Mononuclear cell (primary cell): ENCODE measurements at regions not wholly inside any gene's neighbourhood (a gene's known extent, or its start where the extent isn't known, plus 50 kb on each side); places are given as distances from the start of the nearest gene placed in this dataset.
"Not testable (repeated sequence)": the region's sequence is repeated elsewhere in the genome, so short reads cannot be mapped to it uniquely, and the experiment has no call there.

Experiments used
- H3K27me3 ChIP-seq: 2 replicates; pipeline ENCODE4 v1.6.0; 2011; ENCODE audit warnings: low read length, control low read depth; ENCODE audit not compliant: insufficient read depth
- H3K4me1 ChIP-seq: 2 replicates; pipeline ENCODE4 v1.5.1; 2011; ENCODE audit warnings: mild to moderate bottlenecking, low read length, control low read depth; ENCODE audit not compliant: insufficient read depth
- H3K4me3 ChIP-seq: 2 replicates; pipeline ENCODE4 v1.5.1; 2011; ENCODE audit warnings: mild to moderate bottlenecking, low read length, moderate library complexity
- H3K9me3 ChIP-seq: 2 replicates; pipeline ENCODE4 v1.5.1; 2011; ENCODE audit warnings: low read depth, mild to moderate bottlenecking, control low read depth, low read length

- H3K4me3 ChIP-seq = no peak overlapping the region
- H3K9me3 ChIP-seq = no peaks in the 10 kb centered on the region
- H3K27me3 ChIP-seq = no peaks in the 10 kb centered on the region
- H3K4me1 ChIP-seq = no peaks in the 10 kb centered on the region
Observed at GRCh38 chr16:48076455-48077012, 79.3 kb downstream of the ABCC12 start.

DNA sequence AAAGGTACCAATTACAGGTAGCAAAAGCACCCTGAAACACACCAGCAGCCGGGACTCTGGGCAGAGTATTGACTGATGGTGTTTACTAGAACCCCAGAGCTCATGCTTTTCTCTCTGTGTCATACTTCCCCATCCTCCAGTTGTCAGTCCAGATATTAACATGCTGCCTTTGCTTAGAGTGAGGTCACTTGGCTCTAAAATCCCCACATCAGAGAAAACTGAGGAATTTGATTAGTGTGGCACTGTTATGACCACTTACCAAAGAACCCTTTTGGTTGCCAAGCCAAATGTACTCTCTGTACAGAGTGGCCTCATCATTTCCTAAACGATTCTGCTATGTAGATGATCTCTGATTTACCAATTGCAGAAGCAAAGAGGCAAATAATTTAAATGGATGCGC is 80.4 kb downstream of the ABCC12 start:
- Histone ChIP-seq H3K9me3 (no peaks in the 10 kb centered on the region), H3K4me1 (no peaks in the 10 kb centered on the region), H3K4me3 (no peak overlapping the region), H3K27me3 (no peaks in the 10 kb centered on the region)

- H3K4me1 ChIP-seq = no peaks in the 10 kb centered on the region
- no peaks in the 10 kb centered on the region for H3K9me3 ChIP-seq
- H3K4me3 ChIP-seq = no peak overlapping the region
- H3K27me3 ChIP-seq = no peaks in the 10 kb centered on the region
Observed at GRCh38 chr16:48067388-48067787, 88.4 kb downstream of the ABCC12 start.

DNA sequence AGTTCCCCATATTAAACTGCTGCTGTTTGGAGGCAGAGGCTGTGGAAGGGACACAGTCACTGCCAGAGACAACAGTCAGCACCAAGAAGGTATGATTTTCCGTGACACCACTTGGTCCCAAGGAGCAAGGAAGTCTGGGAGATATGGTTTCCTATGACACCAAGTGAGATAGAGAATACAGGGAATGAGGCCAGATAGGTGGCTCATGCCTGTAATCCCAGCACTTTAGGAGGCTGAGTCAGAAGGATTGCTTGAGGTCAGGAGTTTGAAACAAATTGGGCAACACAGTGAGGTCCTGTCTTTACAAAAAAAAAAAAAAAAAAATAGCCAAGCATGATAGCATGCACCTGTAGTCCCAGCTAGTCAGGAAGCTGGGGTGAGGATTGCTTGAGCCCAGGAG is 90.8 kb downstream of the ABCC12 start:
- no peaks in the 10 kb centered on the region for H3K4me1 ChIP-seq
- H3K9me3 ChIP-seq = no peaks in the 10 kb centered on the region
- no peaks in the 10 kb centered on the region for H3K27me3 ChIP-seq
- H3K4me3 ChIP-seq = no peak overlapping the region

DNA sequence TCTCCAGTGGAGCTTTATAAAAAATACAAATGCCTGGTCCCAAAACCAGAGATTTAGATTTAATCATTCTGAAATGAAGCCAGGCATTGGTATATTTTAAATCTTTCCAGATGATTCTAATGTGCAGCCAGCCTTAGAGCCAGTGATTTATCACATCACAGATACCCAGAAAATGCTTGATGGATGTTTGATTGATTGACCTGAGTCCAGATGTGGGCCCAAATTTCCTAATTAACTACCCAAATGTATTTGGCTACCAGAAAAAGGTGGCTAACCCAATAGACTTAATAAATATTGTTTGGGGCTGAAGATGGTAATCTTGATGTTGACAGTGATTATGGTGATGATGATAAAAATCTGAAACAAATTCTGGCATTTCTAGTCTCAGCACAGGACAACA is 93.1 kb downstream of the ABCC12 start:
- Histone ChIP-seq H3K4me3 (no peak overlapping the region), H3K4me1 (no peaks in the 10 kb centered on the region), H3K27me3 (no peaks in the 10 kb centered on the region), H3K9me3 (no peaks in the 10 kb centered on the region)

DNA sequence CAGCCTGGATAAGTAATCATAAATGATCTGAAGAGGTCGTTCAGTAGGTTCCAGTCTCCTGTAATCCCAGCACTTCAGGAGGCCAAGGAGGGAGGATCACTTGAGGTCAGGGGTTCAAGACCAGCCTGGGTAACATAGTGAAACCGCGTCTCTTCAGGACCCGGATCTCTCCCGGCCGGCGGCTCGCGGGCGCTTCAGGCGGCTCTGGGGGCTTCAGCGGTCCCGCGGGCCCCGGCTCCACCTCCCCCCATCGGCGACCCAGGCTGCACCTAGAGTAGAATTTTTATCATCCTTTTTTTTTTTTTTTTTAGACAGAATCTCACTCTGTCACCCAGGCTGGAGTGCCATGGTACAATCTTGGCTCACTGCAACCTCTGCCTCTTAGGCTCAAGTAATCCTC is 95.9 kb downstream of the ABCC12 start:
- no peaks in the 10 kb centered on the region for H3K27me3 ChIP-seq
- no peaks in the 10 kb centered on the region for H3K9me3 ChIP-seq
- H3K4me1 ChIP-seq = no peaks in the 10 kb centered on the region
- H3K4me3 ChIP-seq = no peak overlapping the region

DNA sequence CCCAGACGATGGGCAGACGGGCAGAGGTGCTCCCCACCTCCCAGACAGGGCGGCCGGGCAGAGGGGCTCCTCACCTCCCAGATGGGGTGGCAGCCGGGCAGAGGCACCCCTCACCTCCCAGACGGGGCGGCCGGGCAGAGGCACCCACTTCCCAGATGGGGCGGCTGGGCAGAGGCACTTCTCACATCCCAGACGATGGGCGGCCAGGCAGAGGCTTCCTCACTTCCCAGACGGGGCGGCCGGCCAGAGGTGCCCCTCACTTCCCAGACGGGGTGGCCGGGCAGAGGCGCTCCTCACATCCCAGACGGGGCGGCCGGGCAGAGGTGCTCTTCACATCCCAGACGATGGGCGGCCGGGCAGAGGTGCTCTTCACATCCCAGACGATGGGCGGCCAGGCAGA is 96.6 kb downstream of the ABCC12 start:
- H3K4me3 ChIP-seq, H3K9me3 ChIP-seq, H3K4me1 ChIP-seq, H3K27me3 ChIP-seq: not testable (repeated sequence)

- Histone ChIP-seq H3K4me3 (no peak overlapping the region), H3K9me3 (no peaks in the 10 kb centered on the region), H3K27me3 (no peaks in the 10 kb centered on the region), H3K4me1 (no peaks in the 10 kb centered on the region)
Observed at GRCh38 chr16:48057048-48057447, 98.7 kb downstream of the ABCC12 start.

GRCh38 chr16:48054881-48055601 is 100.8 kb downstream of the ABCC12 start:
- Histone ChIP-seq H3K4me1 (no peaks in the 10 kb centered on the region), H3K4me3 (no peak overlapping the region), H3K27me3 (no peaks in the 10 kb centered on the region), H3K9me3 (no peaks in the 10 kb centered on the region)

GRCh38 chr16:48053418-48053745 is 102.4 kb downstream of the ABCC12 start:
- Histone ChIP-seq H3K27me3 (no peaks in the 10 kb centered on the region), H3K4me3 (no peak overlapping the region), H3K9me3 (no peaks in the 10 kb centered on the region), H3K4me1 (no peaks in the 10 kb centered on the region)

GRCh38 chr16:48052731-48053417 is 102.9 kb downstream of the ABCC12 start:
- Histone ChIP-seq H3K4me3 (no peak overlapping the region), H3K9me3 (no peaks in the 10 kb centered on the region), H3K4me1 (no peaks in the 10 kb centered on the region), H3K27me3 (no peaks in the 10 kb centered on the region)

DNA sequence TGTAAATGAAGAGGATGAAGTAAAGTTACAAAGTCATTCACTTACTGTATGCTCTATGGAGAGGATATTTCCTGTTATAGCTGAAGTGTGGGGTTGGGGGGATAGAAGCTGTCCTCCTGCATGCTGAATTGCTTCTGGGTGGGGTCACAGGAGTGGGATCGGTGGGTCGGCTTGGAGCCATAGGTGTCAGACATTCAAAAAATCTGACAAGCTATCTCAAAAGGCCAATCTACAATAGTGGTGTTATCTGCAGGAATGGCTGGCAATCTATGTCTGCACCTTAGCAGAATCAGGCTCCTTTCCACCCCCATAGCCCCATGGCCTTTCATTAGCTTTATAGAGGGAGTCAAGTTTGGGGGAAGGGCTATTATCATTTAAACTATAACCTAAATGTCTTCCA is 104.9 kb downstream of the ABCC12 start:
- no peaks in the 10 kb centered on the region for H3K27me3 ChIP-seq
- no peaks in the 10 kb centered on the region for H3K9me3 ChIP-seq
- no peaks in the 10 kb centered on the region for H3K4me1 ChIP-seq
- no peak overlapping the region for H3K4me3 ChIP-seq

GRCh38 chr16:48049847-48050246 is 105.9 kb downstream of the ABCC12 start:
- no peaks in the 10 kb centered on the region for H3K9me3 ChIP-seq
- H3K4me1 ChIP-seq = no peaks in the 10 kb centered on the region
- H3K4me3 ChIP-seq = no peak overlapping the region
- no peaks in the 10 kb centered on the region for H3K27me3 ChIP-seq

DNA sequence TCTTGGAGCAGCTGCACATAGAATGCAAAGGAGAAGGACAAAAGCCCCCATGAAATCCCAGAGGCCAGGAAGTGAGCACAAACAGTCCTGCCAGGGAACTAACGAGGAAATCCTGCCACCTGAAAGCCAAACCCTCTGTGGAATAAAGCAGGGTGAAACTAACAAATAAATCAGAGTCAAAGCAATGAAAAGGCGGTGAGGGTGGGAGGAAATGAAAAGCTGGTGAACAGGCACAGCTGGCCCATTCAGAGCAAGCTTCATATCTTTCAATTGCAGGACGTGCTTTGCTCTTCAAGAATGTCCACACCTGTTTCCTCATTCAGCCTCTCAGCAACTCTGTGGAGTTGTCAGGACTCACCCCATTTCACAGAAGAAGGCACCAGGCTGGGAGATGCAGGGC is 108.1 kb downstream of the ABCC12 start:
- Histone ChIP-seq H3K4me1 (no peaks in the 10 kb centered on the region), H3K4me3 (no peak overlapping the region), H3K9me3 (no peaks in the 10 kb centered on the region), H3K27me3 (no peaks in the 10 kb centered on the region)

DNA sequence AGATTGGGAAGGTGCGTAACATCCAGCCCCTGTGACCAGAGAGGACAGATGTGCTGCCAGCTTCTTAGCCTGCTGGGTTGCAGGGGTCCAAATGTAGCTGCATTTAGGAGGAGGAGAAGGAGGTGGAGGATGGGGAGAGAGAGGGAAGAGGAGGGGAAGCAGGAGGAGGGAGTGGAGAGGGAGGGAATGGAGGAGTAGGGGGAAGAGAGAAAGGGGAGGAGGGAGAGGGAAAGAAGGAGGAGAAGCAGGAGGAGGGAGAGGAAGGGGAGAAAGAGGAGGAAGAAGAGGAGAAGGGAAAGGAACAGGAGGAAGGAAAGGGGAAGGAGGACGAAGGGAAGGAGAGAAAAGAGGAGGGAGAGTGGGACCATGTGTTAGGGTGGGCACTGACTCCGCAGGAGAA is 108.6 kb downstream of the ABCC12 start:
- Histone ChIP-seq H3K27me3 (no peaks in the 10 kb centered on the region), H3K4me3 (no peak overlapping the region), H3K9me3 (no peaks in the 10 kb centered on the region), H3K4me1 (no peaks in the 10 kb centered on the region)

GRCh38 chr16:48044117-48044516 is 111.7 kb downstream of the ABCC12 start:
- no peaks in the 10 kb centered on the region for H3K27me3 ChIP-seq
- no peaks in the 10 kb centered on the region for H3K9me3 ChIP-seq
- no peaks in the 10 kb centered on the region for H3K4me1 ChIP-seq
- H3K4me3 ChIP-seq = no peak overlapping the region
